Adrenal gland (tissue), 5 donors: ENCODE measurements at regions not wholly inside any gene's neighbourhood (a gene's known extent, or its start where the extent isn't known, plus 50 kb on each side); places are given as distances from the start of the nearest gene placed in this dataset.
"Not testable (repeated sequence)": the region's sequence is repeated elsewhere in the genome, so short reads cannot be mapped to it uniquely, and the experiment has no call there.

ENCODE experiments used
- CTCF ChIP-seq, 6 experiments: fragments of 450-650 bp in 4 of 6; fragments of 200-600 bp in 2 of 6; sonication (generic) in 1 of 6; IDR thresholded peaks; 1 replicate in 5 of 6; 2 replicates in 1 of 6; pipeline versions ENCODE4 v1.5.1 to v1.8.0; 2016 to 2021; ENCODE audit warnings: antibody characterized with exemption in 6 of 6, mild to moderate bottlenecking in 2 of 6, moderate library complexity in 1 of 6
- POLR2A ChIP-seq, 2 donors: fragments of 450-650 bp; IDR thresholded peaks; one replicate each; pipeline ENCODE4 v1.6.1; 2017; ENCODE audit warnings: antibody characterized with exemption in 2 of 2, mild to moderate bottlenecking in 2 of 2, moderate library complexity in 1 of 2
- donor health status: DM: no; HTN: no; CAD: no.

GRCh38 chr11:29142573-29142972 lies 874.3 kb downstream of the KCNA4 start:
- not testable (repeated sequence) for TF ChIP-seq POLR2A, CTCF (IDR thresholded peaks at IDR 0.05)
